HG03571 (cell line): ENCODE measurements at regions not wholly inside any gene's neighbourhood (a gene's known extent, or its start where the extent isn't known, plus 50 kb on each side); places are given as distances from the start of the nearest gene placed in this dataset.
"Not testable (repeated sequence)": the region's sequence is repeated elsewhere in the genome, so short reads cannot be mapped to it uniquely, and the experiment has no call there.

Source experiments
- ATAC-seq: cut with Tn5 transposase; IDR thresholded peaks from one replicate; pipeline ENCODE4 v1.9.1; 2021; ENCODE audit not compliant: unreplicated experiment

- ATAC-seq = no peak
These were observed 136.1 kb upstream of the WDFY3 start for GRCh38 chr4:85102606-85103005.

GRCh38 chr4:85106166-85106565 is 139.7 kb upstream of the WDFY3 start:
- no peak for ATAC-seq

- no peak for ATAC-seq
These were observed 140.4 kb upstream of the WDFY3 start for GRCh38 chr4:85106805-85107336.

GRCh38 chr4:85107553-85107952 is 141.1 kb upstream of the WDFY3 start:
- no peak for ATAC-seq

DNA sequence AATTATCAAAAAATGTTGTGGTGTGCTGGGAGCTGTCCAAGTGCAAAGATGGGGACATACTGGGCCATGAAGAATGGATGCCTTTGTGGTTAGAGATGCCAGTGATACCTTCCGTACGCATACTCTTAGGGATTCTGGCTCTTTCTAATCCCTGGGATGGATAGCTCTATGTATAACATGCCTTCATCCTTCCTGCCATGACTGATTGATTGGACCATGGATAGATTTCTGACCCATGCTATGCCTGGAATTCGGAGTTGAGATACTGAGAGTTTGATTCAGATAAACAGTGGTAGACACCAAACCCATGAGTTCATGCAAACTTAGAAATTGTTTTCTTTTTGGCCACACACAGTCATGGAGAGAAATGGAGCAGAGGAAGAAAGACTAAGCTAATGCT is 147.2 kb upstream of the WDFY3 start:
- no peak for ATAC-seq

- ATAC-seq = no peak
These were observed 148.0 kb upstream of the WDFY3 start for GRCh38 chr4:85114526-85114925.

- no peak for ATAC-seq
These were observed 149.5 kb upstream of the WDFY3 start for GRCh38 chr4:85116008-85116407.

- no peak for ATAC-seq
These were observed 159.2 kb upstream of the WDFY3 start for GRCh38 chr4:85125688-85126087.

GRCh38 chr4:85126991-85127591 is 160.6 kb upstream of the WDFY3 start:
- no peak for ATAC-seq

DNA sequence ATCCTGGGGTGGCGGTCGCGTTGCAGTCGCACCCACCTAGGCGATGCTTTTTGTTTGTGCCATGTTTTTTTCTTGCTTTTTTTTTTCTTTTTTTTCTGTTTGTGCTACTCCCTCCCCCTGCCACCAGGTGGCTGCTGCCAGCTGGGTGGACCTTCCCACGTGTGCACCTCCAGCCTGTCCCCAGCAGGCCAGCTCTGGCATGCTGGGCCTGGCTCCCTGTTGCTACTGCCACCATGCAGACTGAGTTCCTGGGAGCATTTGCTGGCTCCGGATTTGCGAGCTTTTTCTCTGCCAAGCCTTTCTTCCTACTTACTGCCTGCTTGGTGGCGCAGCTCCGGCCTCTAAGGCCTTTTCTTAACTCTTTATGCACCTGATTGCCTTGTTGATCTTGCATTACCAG is 161.2 kb upstream of the WDFY3 start:
- peak; percentile 89 for ATAC-seq

DNA sequence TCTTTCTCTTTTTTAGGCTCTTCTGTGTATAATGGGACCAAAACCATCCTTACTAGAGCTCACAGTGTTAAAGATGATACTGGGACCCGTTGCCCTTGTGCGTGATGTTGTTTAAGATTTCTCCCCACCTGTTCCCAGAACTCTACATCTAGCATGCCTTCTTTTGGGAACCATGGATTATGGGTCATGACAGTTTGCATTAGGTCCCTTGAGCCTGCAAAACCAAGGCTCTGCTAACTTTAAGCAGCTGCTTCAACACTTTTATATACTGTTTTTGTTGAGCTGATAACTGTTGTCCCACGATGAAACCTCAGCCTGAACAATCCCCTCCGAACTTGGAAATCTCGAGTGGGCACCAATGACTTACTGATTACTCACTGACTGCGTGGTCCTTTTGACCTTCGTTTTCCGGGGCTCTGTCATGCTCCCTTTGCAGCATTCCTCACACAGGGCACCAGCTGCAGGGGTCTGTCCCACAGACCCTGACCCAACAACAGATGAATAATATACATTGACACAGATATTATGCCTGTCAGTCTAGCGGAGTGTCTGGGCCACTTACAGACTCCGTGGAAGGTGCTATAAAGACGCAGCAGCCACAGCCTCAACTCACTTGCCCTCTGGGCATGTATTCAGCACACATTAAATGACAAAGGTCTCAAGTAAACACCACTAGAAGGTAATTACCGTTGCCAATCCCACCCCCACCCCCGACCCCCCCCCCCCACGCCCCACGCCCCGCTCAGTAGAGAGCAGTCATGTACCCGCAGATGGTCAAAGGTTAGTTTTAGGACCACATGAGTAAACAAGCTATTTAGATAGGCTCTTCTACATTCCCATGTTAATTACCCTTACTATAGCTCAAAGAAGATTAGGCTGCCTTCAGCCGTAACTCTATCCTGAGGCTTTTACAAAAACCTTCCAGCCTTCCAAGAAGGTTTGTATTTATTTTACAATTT is 162.0 kb upstream of the WDFY3 start:
- no peak for ATAC-seq

- not testable (repeated sequence) for ATAC-seq
These were observed 163.1 kb upstream of the WDFY3 start for GRCh38 chr4:85129354-85130125.

DNA sequence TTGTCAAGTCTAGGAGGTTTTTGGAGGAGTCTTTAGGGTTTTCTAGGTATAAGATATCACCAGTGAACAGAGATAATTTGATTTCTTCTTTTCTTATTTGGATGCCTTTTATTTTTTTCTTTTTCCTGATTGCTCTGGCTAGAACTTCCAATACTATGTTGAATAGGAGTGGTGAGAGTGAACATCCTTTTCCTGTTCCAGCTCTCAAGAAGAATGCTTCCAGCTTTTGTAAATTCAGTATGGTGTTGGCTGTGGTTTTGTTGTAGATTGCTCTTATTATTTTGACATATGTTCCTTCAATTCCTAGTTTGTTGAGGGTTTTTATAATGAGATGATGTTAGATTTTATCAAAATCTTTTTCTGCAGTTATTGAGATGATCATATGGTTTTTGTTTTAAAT is 165.6 kb upstream of the WDFY3 start:
- no peak for ATAC-seq

- no peak for ATAC-seq
These were observed 166.1 kb upstream of the WDFY3 start for GRCh38 chr4:85132570-85132969.

DNA sequence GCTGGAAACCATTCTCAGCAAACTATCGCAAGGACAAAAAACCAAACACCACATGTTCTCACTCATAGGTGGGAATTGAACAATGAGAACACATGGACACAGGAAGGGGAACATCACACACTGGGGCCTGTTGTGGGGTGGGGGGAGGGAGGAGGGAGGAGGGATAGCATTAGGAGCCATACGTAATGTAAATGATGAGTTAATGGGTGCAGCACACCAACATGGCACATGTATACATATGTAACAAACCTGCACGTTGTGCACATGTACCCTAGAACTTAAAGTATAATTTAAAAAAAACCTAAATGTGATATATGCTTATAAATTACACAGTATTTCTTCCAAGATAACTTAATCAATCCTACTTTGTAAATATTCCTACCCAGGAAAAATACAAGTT is 173.3 kb upstream of the WDFY3 start:
- ATAC-seq = not testable (repeated sequence)

DNA sequence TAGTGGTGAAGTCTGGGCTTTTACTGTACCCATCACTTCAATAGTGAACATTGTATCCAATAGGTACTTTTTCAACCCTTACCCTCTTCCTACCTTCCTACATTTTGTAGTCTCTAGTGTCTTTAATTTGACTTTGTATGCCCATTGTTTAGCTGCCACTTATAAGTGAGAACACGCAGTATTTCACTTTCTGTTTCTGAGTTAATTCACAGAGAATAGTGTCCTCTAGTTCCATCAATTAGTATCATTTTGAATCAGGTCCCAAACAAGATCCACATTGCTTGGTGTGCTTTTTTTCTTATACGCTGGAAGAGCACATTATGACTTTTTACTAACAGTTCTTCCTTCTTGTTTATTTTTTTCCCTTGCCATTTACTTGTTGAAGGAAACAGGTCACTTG is 176.0 kb upstream of the WDFY3 start:
- ATAC-seq = no peak

DNA sequence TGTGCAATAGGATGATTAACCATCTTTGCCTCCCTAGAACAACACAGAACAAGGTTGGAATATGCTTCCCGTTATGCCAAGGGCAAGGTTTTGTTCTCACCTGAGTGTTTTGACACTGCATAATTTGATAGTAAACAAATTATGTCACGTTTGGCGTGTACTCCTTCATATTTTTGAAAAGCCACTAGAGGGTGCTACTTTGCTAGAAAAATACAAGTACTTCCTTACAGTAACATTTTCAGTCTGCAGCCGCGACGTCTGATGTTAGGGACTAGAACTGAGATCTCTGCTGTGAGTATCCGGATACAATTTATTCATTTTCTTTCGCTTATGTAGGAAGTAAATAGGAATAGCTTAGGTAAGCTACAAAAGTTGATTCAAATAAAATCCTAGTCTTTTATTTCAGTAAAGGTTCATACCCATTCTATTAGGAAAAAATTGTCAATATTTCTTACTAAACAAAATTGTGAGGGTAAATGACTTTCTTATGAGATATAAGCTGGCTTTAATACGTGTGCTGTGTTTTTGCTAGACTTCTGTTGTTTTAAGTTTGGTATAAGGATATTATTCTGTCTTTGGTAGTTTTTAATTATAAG is 181.1 kb upstream of the WDFY3 start:
- peak; percentile 89 for ATAC-seq

DNA sequence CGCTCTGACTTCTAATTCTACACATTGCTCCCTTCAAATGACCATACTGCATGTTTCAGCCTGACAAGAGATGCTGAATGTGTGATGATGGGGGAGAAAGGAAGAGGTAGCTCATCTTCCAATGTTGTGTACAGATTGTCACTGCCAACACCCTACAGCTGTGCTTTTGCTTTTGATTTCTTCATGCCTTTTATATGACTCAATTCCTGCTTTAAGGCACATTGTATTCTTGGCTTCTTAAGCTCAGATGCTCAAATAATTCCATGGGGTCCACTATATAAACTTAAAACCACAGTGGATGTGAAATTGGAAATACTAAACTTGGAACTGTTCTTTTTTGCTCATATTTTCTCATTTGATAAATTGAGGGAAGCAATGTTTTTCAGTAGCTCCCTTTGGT is 183.2 kb upstream of the WDFY3 start:
- no peak for ATAC-seq

GRCh38 chr4:85151371-85151770 is 184.9 kb upstream of the WDFY3 start:
- ATAC-seq = no peak

DNA sequence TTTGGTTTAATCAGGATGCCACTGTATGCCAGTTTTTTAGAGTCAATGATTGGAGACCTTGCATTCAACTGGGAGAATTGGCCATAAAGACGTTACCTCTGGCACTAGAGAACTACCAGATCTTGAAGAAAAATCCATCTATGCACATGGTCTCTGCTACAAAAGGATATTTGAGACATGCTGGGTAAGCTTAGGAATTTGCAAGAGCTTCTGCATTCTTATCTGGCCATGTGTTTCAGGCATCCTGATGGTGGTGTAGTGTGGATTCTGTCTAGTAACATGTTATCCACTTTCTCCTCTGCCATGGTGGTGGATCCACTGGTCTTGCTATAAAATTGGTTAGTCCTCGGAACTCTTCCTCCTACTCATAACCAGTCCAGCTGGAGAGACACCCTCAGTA is 185.3 kb upstream of the WDFY3 start:
- no peak for ATAC-seq

GRCh38 chr4:85152480-85152879 is 186.0 kb upstream of the WDFY3 start:
- ATAC-seq = no peak
